Calu3 (cell line): ENCODE measurements at regions not wholly inside any gene's neighbourhood (a gene's known extent, or its start where the extent isn't known, plus 50 kb on each side); places are given as distances from the start of the nearest gene placed in this dataset.

Source experiments
- BruUV-seq: library from RNA; stranded (reverse); fragments of 400-500 nt; replicated peaks from 2 replicates; lab custom pipeline; 2021; lab: Mats Ljungman, UMichigan
- CTCF ChIA-PET: fragments of 300-600 bp; sonication (Branson Sonifier 250); formaldehyde crosslinking; loops from one replicate; lab custom pipeline; 2022; ENCODE audit warnings: antibody characterized with exemption; lab: Charles Lee
- DNase-seq: peaks from one replicate; pipeline ENCODE4 v3.0.0; 2022
- H3K27ac Mint-ChIP-seq: one replicate; pipeline ENCODE4 v1.8.0; 2022; ENCODE audit warnings: mixed read lengths; ENCODE audit not compliant: unreplicated experiment
- H3K27me3 Mint-ChIP-seq: one replicate; pipeline ENCODE4 v1.8.0; 2022; ENCODE audit warnings: mixed read lengths; ENCODE audit not compliant: unreplicated experiment
- H3K36me3 Mint-ChIP-seq: one replicate; pipeline ENCODE4 v1.8.0; 2022; ENCODE audit warnings: mild to moderate bottlenecking, moderate library complexity, mixed read lengths; ENCODE audit not compliant: insufficient read depth, unreplicated experiment
- H3K4me1 Mint-ChIP-seq: one replicate; pipeline ENCODE4 v1.8.0; 2022; ENCODE audit warnings: mild to moderate bottlenecking, low read depth, mixed read lengths; ENCODE audit not compliant: unreplicated experiment
- H3K4me3 Mint-ChIP-seq: one replicate; pipeline ENCODE4 v1.8.0; 2022; ENCODE audit warnings: mild to moderate bottlenecking, low read depth, moderate library complexity, mixed read lengths; ENCODE audit not compliant: unreplicated experiment
- H3K9me3 Mint-ChIP-seq: one replicate; pipeline ENCODE4 v1.8.0; 2022; ENCODE audit warnings: low read depth, mixed read lengths; ENCODE audit not compliant: unreplicated experiment
- intact Hi-C: fragments of 100-400 bp; cut with micrococcal nuclease; formaldehyde crosslinking; loops from one replicate; pipeline ENCODE4 v1.10.0; 2022; ENCODE audit not compliant: unreplicated experiment
- TF ChIP-seq, protein P1 (sequence below): fragments of 200-600 bp; IDR thresholded peaks from one replicate; pipeline ENCODE4 v1.8.0; 2022; ENCODE audit warnings: antibody characterized with exemption; ENCODE audit not compliant: unreplicated experiment

DNA sequence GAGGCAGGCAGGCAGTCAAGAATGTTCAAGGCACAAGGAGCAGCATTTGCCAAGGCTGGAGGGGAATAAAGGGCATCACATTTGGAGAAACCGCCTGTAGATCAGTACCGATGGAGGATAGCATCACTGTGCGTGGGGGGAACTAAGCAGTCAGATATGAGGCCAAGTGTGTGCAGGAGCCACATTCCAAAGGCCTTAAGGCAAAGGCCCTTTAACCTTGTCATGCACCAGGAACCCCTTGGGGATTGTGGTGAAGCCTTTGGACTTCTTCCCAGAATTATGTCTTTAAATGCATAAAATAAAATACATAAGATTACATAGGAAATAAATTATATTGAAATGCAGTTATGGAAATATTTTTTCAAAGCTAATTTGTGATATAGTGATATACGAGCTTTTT lies 532.1 kb downstream of the BUD13 start:
- Mint-ChIP-seq H3K9me3 (no peaks in the 10 kb centered on the region), H3K27ac (no peak overlapping the region), H3K4me3 (no peak overlapping the region), H3K27me3 (peaks cover 81% of the 10 kb centered on the region), H3K4me1 (no peaks in the 10 kb centered on the region), H3K36me3 (no peaks in the 10 kb centered on the region)
- CTCF ChIA-PET: no interaction called here
- TF ChIP-seq, protein P1, sequence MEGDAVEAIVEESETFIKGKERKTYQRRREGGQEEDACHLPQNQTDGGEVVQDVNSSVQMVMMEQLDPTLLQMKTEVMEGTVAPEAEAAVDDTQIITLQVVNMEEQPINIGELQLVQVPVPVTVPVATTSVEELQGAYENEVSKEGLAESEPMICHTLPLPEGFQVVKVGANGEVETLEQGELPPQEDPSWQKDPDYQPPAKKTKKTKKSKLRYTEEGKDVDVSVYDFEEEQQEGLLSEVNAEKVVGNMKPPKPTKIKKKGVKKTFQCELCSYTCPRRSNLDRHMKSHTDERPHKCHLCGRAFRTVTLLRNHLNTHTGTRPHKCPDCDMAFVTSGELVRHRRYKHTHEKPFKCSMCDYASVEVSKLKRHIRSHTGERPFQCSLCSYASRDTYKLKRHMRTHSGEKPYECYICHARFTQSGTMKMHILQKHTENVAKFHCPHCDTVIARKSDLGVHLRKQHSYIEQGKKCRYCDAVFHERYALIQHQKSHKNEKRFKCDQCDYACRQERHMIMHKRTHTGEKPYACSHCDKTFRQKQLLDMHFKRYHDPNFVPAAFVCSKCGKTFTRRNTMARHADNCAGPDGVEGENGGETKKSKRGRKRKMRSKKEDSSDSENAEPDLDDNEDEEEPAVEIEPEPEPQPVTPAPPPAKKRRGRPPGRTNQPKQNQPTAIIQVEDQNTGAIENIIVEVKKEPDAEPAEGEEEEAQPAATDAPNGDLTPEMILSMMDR: no peak
- no peak for DNase-seq
- intact Hi-C loops: no loop called here
- BruUV-seq: no TSS peak

DNA sequence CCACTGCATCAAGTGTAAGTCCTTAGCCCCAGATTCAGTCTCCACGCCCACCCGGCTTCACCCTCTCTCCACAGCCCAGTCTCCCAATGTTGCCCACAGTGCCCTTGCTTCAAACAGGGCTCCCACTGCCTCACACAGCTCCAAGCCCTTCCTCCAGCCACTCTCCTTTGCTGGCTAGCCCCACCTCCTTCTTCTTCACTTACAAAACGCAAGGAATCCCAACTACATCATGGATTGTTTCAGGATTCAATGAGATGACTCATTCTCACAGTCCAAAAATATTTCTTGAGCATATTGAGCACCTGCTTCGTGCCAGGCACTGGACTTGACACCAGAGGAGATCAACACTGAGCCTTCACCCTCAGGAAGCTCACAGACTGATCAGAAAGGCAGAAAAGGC lies 533.5 kb downstream of the BUD13 start:
- no peak overlapping the region for H3K4me3 Mint-ChIP-seq
- H3K27ac Mint-ChIP-seq: no peak overlapping the region
- no peaks in the 10 kb centered on the region for H3K36me3 Mint-ChIP-seq
- CTCF ChIA-PET: no interaction called here
- TF ChIP-seq, protein P1: no peak
- no peaks in the 10 kb centered on the region for H3K4me1 Mint-ChIP-seq
- no peaks in the 10 kb centered on the region for H3K9me3 Mint-ChIP-seq
- intact Hi-C loops: no loop called here
- no TSS peak for BruUV-seq
- peaks cover 69% of the 10 kb centered on the region for H3K27me3 Mint-ChIP-seq
- no peak for DNase-seq

DNA sequence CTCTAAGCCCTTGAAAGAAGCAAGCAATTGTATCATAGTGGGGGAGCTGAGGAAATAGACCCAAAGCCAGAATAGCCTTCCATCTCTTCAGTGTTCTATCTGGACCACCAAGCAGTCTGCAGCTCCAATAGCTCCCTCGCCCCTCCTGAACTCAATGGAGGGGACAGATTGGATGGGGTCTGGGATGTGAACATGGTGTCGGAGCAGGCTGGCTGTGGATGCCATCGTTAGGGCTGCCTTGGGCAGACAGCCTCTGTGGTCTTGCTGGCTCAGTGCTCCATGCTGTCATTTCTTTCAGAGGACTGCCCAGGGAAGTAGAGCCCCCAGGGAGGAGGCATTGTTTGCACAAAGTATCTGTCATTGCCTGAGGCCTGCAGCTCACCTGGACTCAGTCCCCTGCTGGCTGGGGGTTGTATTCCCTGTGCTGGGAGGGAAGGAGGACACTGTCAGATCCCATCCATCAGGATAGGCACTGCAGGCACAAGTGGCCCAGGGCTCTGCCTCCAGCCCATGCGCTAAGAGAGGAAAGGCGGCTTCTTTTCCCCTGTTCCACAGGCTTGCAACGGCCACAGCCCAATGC lies 537.7 kb downstream of the BUD13 start:
- H3K9me3 Mint-ChIP-seq: no peaks in the 10 kb centered on the region
- DNase-seq: no peak
- H3K27ac Mint-ChIP-seq: no peak overlapping the region

DNA sequence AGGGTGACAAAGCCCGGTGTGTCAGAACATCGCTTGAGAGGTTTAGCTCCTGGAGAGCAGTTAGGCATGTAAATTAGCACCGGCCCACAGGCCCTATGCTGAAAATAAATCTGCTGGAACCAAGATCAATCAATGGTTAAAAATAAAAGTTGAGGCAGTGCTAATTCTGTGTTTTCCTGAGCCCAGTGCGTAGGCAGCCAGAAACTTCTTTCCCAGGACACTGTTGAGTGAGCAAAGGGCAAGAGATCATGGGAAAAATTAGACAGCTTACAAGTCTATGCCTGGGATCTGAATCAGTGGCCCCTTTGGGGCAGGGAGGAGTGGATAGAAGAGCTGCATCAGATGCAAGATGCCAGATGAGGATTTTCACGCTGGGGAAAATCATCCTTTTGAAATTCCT lies 539.2 kb downstream of the BUD13 start:
- CTCF ChIA-PET: no interaction called here
- Mint-ChIP-seq H3K27me3 (peaks cover 68% of the 10 kb centered on the region), H3K4me3 (no peak overlapping the region), H3K36me3 (no peaks in the 10 kb centered on the region), H3K4me1 (no peaks in the 10 kb centered on the region), H3K9me3 (no peaks in the 10 kb centered on the region), H3K27ac (no peak overlapping the region)
- TF ChIP-seq, protein P1: no peak
- intact Hi-C loops: no loop called here
- no peak for DNase-seq
- no TSS peak for BruUV-seq

More for the DNA sequence above, 537.7 kb downstream of the BUD13 start:
- intact Hi-C loops: no loop called here
- Mint-ChIP-seq H3K27me3 (peaks cover 69% of the 10 kb centered on the region), H3K36me3 (no peaks in the 10 kb centered on the region), H3K4me1 (no peaks in the 10 kb centered on the region), H3K4me3 (no peak overlapping the region)
- BruUV-seq: no TSS peak
- TF ChIP-seq, protein P1: no peak
- CTCF ChIA-PET: no interaction called here
